GM23248 (cell line): ENCODE measurements at regions not wholly inside any gene's neighbourhood (a gene's known extent, or its start where the extent isn't known, plus 50 kb on each side); places are given as distances from the start of the nearest gene placed in this dataset.
"Not testable (repeated sequence)": the region's sequence is repeated elsewhere in the genome, so short reads cannot be mapped to it uniquely, and the experiment has no call there.

ENCODE experiments used
- DNase-seq: peaks from one replicate; pipeline ENCODE4 v3.0.0-alpha.2; 2015
- H2AFZ ChIP-seq: fragments of 200-600 bp; sonication (generic); 2 replicates; pipeline ENCODE4 v1.6.1; 2016; ENCODE audit warnings: antibody characterized with exemption
- H3F3A ChIP-seq: fragments of 200-600 bp; sonication (generic); 2 replicates; pipeline ENCODE4 v1.6.1; 2016; ENCODE audit warnings: mild to moderate bottlenecking, antibody characterized with exemption, mixed run types; ENCODE audit not compliant: insufficient read depth
- H3K27ac ChIP-seq: fragments of 200-600 bp; sonication (generic); 2 replicates; pipeline ENCODE4 v1.5.1; 2016; ENCODE audit warnings: mild to moderate bottlenecking
- H3K27me3 ChIP-seq: fragments of 200-600 bp; sonication (generic); replicated peaks from 2 replicates; pipeline ENCODE4 v1.6.1; 2016; ENCODE audit warnings: mild to moderate bottlenecking; ENCODE audit not compliant: insufficient read depth
- H3K36me3 ChIP-seq: fragments of 200-600 bp; sonication (generic); 2 replicates; pipeline ENCODE4 v1.6.1; 2016; ENCODE audit warnings: low read depth, mild to moderate bottlenecking
- H3K4me1 ChIP-seq: fragments of 200-600 bp; sonication (generic); 2 replicates; pipeline ENCODE4 v1.6.1; 2016; ENCODE audit warnings: mild to moderate bottlenecking; ENCODE audit not compliant: insufficient read depth
- H3K4me2 ChIP-seq: fragments of 200-600 bp; sonication (generic); one replicate; pipeline ENCODE4 v1.6.1; 2016; ENCODE audit warnings: mild to moderate bottlenecking; ENCODE audit not compliant: unreplicated experiment
- H3K4me3 ChIP-seq: fragments of 200-600 bp; sonication (generic); 2 replicates; pipeline ENCODE4 v1.5.1; 2016; ENCODE audit warnings: mild to moderate bottlenecking
- H3K79me2 ChIP-seq: fragments of 200-600 bp; sonication (generic); 2 replicates; pipeline ENCODE4 v1.6.1; 2016; ENCODE audit warnings: mild to moderate bottlenecking; ENCODE audit not compliant: insufficient read depth
- H3K9ac ChIP-seq: fragments of 200-600 bp; sonication (generic); 2 replicates; pipeline ENCODE4 v1.6.1; 2016; ENCODE audit warnings: mild to moderate bottlenecking
- H3K9me2 ChIP-seq: fragments of 200-600 bp; sonication (generic); 2 replicates; pipeline ENCODE4 v1.6.1; 2016; ENCODE audit warnings: mixed run types, mild to moderate bottlenecking, moderate library complexity; ENCODE audit not compliant: insufficient read depth
- H3K9me3 ChIP-seq: fragments of 200-600 bp; sonication (generic); one replicate; pipeline ENCODE4 v1.6.1; 2017; ENCODE audit warnings: low read depth
- H4K20me1 ChIP-seq: fragments of 200-600 bp; sonication (generic); 2 replicates; pipeline ENCODE4 v1.6.0; 2016; ENCODE audit not compliant: insufficient read depth
- EZH2 ChIP-seq: fragments of 200-600 bp; sonication (generic); IDR thresholded peaks from 2 replicates; pipeline ENCODE4 v1.6.1; 2018; ENCODE audit warnings: antibody characterized with exemption, mild to moderate bottlenecking; ENCODE audit not compliant: insufficient read depth, poor library complexity, severe bottlenecking
- EZH2phosphoT487 ChIP-seq: fragments of 200-600 bp; sonication (generic); IDR thresholded peaks from 2 replicates; pipeline ENCODE4 v1.6.1; 2018; ENCODE audit warnings: antibody characterized with exemption, moderate library complexity, mild to moderate bottlenecking, low read depth; ENCODE audit not compliant: insufficient read depth
- WGBS, 2 experiments: methylation state at CpG; one replicate each; pipeline ENCODE4 v1.1.6; 2015 to 2017; ENCODE audit warnings: low lambda C conversion rate in 2 of 2, low coverage in 1 of 2; ENCODE audit errors: missing lambda C conversion rate in 2 of 2; 5-methylcytosine and 5-hydroxymethylcytosine counted together
- in situ Hi-C: fragments of 300-500 bp; cut with MboI; formaldehyde crosslinking; loops from 2 replicates; pipeline ENCODE4 v1.15.0; 2020

GRCh38 chr5:24215114-24215513, 429.7 kb downstream of the CDH10 start:
- H3K4me2 ChIP-seq, result no peak overlapping the region
- H3K9ac ChIP-seq, result no peak overlapping the region
- no peak overlapping the region for H3K4me3 ChIP-seq
- no peak overlapping the region for H3K27ac ChIP-seq
- H3K9me2 ChIP-seq, result no peaks in the 10 kb centered on the region; the same call in 1 of the 2 replicates
- H3K27me3 ChIP-seq, result no peaks in the 10 kb centered on the region
- H3K79me2 ChIP-seq, result no peaks in the 10 kb centered on the region
- no peaks in the 10 kb centered on the region for H3K9me3 ChIP-seq
- 95% methylated on average over 3 of the region's 3 CpGs for WGBS, 2 experiments
- no peak for DNase-seq
- H3K36me3 ChIP-seq, result no peaks in the 10 kb centered on the region
- H3F3A ChIP-seq, result no peaks in the 10 kb centered on the region
- H2AFZ ChIP-seq, result no peak overlapping the region
- no peaks in the 10 kb centered on the region for H4K20me1 ChIP-seq
- peaks cover 5% of the 10 kb centered on the region; the same call in 1 of the 2 replicates for H3K4me1 ChIP-seq
- in situ Hi-C loops, result no loop called here
- TF ChIP-seq EZH2 (no peak), EZH2phosphoT487 (no peak)

GRCh38 chr5:24222876-24223275, 421.9 kb downstream of the CDH10 start:
- no peaks in the 10 kb centered on the region for H3K27me3 ChIP-seq
- H3K4me2 ChIP-seq, result peak overlapping the region; percentile 87
- H3K9me3 ChIP-seq, result no peaks in the 10 kb centered on the region
- 3 to 4% methylated on average over 2 of the region's 2 CpGs for WGBS, 2 experiments
- H3K79me2 ChIP-seq, result no peaks in the 10 kb centered on the region
- H3K9me2 ChIP-seq, result no peaks in the 10 kb centered on the region
- in situ Hi-C loops, result no loop called here
- peak overlapping the region; percentile 62 for H2AFZ ChIP-seq
- H3K27ac ChIP-seq, result peak overlapping the region; percentile 65
- H3K36me3 ChIP-seq, result no peaks in the 10 kb centered on the region
- DNase-seq, result peak; percentile 82
- peak overlapping the region; percentile 49 for H3K4me3 ChIP-seq
- H3K9ac ChIP-seq, result 0 out of 2 replicates have a peak overlapping the region, but pooled peaks have one; percentile 15
- no peaks in the 10 kb centered on the region for H4K20me1 ChIP-seq
- H3K4me1 ChIP-seq, result peaks cover 38% of the 10 kb centered on the region
- TF ChIP-seq EZH2phosphoT487 (no peak), EZH2 (no peak)
- H3F3A ChIP-seq, result peaks cover 20% of the 10 kb centered on the region

GRCh38 chr5:24225051-24225450, 419.7 kb downstream of the CDH10 start:
- no peak overlapping the region for H3K4me3 ChIP-seq
- no peak overlapping the region for H3K9ac ChIP-seq
- peaks cover 38% of the 10 kb centered on the region for H3K4me1 ChIP-seq
- peak overlapping the region; percentile 23 for H3K4me2 ChIP-seq
- in situ Hi-C loops, result no loop called here
- H3F3A ChIP-seq, result peaks cover 20% of the 10 kb centered on the region
- H3K27ac ChIP-seq, result no peak overlapping the region
- H3K9me2 ChIP-seq, result no peaks in the 10 kb centered on the region
- DNase-seq, result peak; percentile 47
- H4K20me1 ChIP-seq, result no peaks in the 10 kb centered on the region
- H2AFZ ChIP-seq, result no peak overlapping the region
- TF ChIP-seq EZH2 (no peak), EZH2phosphoT487 (no peak)
- H3K9me3 ChIP-seq, result no peaks in the 10 kb centered on the region
- H3K79me2 ChIP-seq, result no peaks in the 10 kb centered on the region
- no peaks in the 10 kb centered on the region for H3K36me3 ChIP-seq
- no peaks in the 10 kb centered on the region for H3K27me3 ChIP-seq

- DNase-seq, result peak; percentile 41
Measured at GRCh38 chr5:24226479-24226878, 418.3 kb downstream of the CDH10 start.

GRCh38 chr5:24227881-24228280, 416.9 kb downstream of the CDH10 start:
- H2AFZ ChIP-seq, H3F3A ChIP-seq, H3K4me2 ChIP-seq, H3K4me3 ChIP-seq, H3K9ac ChIP-seq, H3K27ac ChIP-seq, H3K79me2 ChIP-seq, H3K9me2 ChIP-seq, H4K20me1 ChIP-seq, H3K36me3 ChIP-seq, in situ Hi-C loops, H3K9me3 ChIP-seq, H3K27me3 ChIP-seq, DNase-seq: not testable (repeated sequence)
- H3K4me1 ChIP-seq, result peaks cover 31% of the 10 kb centered on the region
- 80 to 86% methylated on average over 5 of the region's 5 CpGs for WGBS, 2 experiments

More at GRCh38 chr5:24226479-24226878, 418.3 kb downstream of the CDH10 start:
- H4K20me1 ChIP-seq, result no peaks in the 10 kb centered on the region
- 57 to 67% methylated on average over 1 of the region's 1 CpG for WGBS, 2 experiments
- no peak overlapping the region for H2AFZ ChIP-seq
- peaks cover 38% of the 10 kb centered on the region for H3K4me1 ChIP-seq
- no peak overlapping the region for H3K4me3 ChIP-seq
- no peaks in the 10 kb centered on the region for H3K79me2 ChIP-seq
- no peaks in the 10 kb centered on the region for H3K9me3 ChIP-seq
- no peaks in the 10 kb centered on the region for H3K27me3 ChIP-seq
- no peaks in the 10 kb centered on the region for H3K36me3 ChIP-seq
- peaks cover 20% of the 10 kb centered on the region for H3F3A ChIP-seq
- no peak overlapping the region for H3K27ac ChIP-seq
- no peak overlapping the region for H3K9ac ChIP-seq
- H3K4me2 ChIP-seq, result no peak overlapping the region
- in situ Hi-C loops, result no loop called here
- no peaks in the 10 kb centered on the region for H3K9me2 ChIP-seq
- TF ChIP-seq EZH2 (no peak), EZH2phosphoT487 (no peak)
